MV-4-11 (cell line): ENCODE measurements at regions not wholly inside any gene's neighbourhood (a gene's known extent, or its start where the extent isn't known, plus 50 kb on each side); places are given as distances from the start of the nearest gene placed in this dataset.

Experiments
- DNase-seq: peaks from one replicate; lab custom pipeline; 2025; lab: John Stamatoyannopoulos, UW

GRCh38 chr2:191610756-191611155 is 67.2 kb upstream of the NABP1 start:
- DNase-seq = peak; percentile 10

- peak; percentile 94 for DNase-seq
Measured at GRCh38 chr2:191611614-191612013, 66.3 kb upstream of the NABP1 start.

- DNase-seq = no peak
Measured at GRCh38 chr2:191612496-191612895, 65.4 kb upstream of the NABP1 start.

GRCh38 chr2:191614759-191615158 is 63.2 kb upstream of the NABP1 start:
- DNase-seq = no peak

GRCh38 chr2:191615596-191615995 is 62.3 kb upstream of the NABP1 start:
- no peak for DNase-seq

- no peak for DNase-seq
Measured at GRCh38 chr2:191617575-191617974, 60.4 kb upstream of the NABP1 start.

GRCh38 chr2:191618046-191618780 is 59.7 kb upstream of the NABP1 start:
- DNase-seq = no peak

GRCh38 chr2:191618786-191619185 is 59.1 kb upstream of the NABP1 start:
- no peak for DNase-seq

GRCh38 chr2:191620144-191620543 is 57.8 kb upstream of the NABP1 start:
- no peak for DNase-seq

- DNase-seq = peak; percentile 73
Measured at GRCh38 chr2:191622374-191623320, 55.3 kb upstream of the NABP1 start.

GRCh38 chr2:191625016-191625415 is 52.9 kb upstream of the NABP1 start:
- peak; percentile 84 for DNase-seq

- no peak for DNase-seq
Measured at GRCh38 chr2:191625446-191625845, 52.5 kb upstream of the NABP1 start.

GRCh38 chr2:191626497-191627151 is 51.3 kb upstream of the NABP1 start:
- no peak for DNase-seq

- DNase-seq = no peak
Measured at GRCh38 chr2:191627518-191627917, 50.4 kb upstream of the NABP1 start.
